Cerebellar cortex (tissue), 1 donor: ENCODE measurements at regions not wholly inside any gene's neighbourhood (a gene's known extent, or its start where the extent isn't known, plus 50 kb on each side); places are given as distances from the start of the nearest gene placed in this dataset.
A peak's percentile ranks its signal among the peaks of the same experiment; 100 is the strongest.

Source experiments
- DNase-seq: peaks from one replicate; pipeline ENCODE4 v3.0.0-alpha.2; 2015; ENCODE audit warnings: low spot score

GRCh38 chr4:81667539-81667938, 195.8 kb upstream of the RASGEF1B start:
- DNase-seq = no peak

GRCh38 chr4:81666491-81666890, 194.8 kb upstream of the RASGEF1B start:
- DNase-seq = peak; percentile 37

GRCh38 chr4:81665649-81666048, 193.9 kb upstream of the RASGEF1B start:
- DNase-seq = no peak

DNA sequence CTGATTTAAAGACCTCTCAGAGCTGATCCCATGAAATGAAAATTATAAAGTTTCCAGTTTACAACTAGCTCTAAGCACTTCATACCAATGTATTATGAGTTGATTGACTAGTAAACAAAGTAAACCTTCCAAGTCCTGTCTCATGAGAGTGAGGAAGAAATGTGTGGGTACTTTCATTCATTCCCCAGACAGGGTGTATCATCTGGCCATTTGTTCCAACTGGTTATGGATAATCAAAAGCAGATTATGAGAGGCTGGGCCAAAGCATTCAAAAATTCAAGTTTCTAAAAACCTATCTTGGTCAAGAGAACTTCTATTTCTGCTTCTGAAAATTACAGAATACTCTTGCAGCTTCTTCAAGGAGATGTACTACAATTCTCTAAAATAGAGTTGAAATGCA, 193.3 kb upstream of the RASGEF1B start:
- DNase-seq = no peak

DNA sequence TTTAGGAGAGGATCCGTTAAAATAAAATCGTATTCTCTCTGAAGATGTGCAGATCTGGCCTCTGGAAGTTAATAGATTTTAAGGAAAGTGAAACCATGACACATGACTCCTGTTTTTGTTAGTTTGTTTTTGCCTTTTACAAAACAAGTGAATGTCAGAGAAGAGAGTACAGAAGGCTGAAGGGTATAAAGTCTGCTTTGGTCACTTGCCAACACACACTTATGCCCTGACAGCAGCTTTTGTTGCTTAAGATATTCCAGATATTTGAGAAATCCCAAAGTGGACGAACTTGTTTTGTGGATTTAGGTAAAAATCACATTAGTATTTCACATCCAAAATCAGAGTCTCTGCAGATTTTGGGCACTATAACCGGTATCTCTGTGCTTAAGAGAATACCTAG, 192.4 kb upstream of the RASGEF1B start:
- no peak for DNase-seq

- no peak for DNase-seq
Observed at GRCh38 chr4:81663368-81663767, 191.7 kb upstream of the RASGEF1B start.

GRCh38 chr4:81659051-81659450, 187.3 kb upstream of the RASGEF1B start:
- no peak for DNase-seq

- no peak for DNase-seq
Observed at GRCh38 chr4:81652069-81652478, 180.4 kb upstream of the RASGEF1B start.

DNA sequence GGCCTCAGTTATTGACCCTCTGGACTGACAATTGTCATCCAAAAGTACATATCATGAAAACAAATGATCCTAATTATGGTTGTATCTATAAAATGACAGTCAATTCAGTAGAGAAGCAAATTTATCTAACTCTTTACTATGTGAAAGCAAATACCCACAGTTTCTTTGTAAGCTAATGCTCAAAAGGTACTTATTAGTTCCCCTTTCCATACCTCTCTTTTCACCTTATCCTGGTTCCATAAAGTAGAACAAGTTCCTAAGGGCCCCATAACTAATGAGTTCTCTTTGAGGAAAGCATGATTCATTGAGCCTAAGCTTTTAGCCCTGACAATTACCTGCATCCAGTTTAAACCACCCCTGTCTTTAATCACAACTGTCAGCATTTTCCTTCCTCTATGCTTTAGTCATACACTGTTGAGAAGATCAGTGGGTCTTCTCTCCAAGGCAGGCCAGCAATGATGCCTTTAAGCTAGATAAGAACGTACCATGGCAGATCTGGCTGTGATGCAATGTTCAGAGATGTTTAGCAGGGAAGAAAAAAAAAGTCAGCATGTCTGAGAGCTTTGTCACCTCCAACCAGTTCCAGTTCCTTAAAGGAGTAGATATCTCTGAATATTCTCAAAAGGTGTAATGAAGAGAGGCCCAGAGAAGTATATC, 179.7 kb upstream of the RASGEF1B start:
- DNase-seq = no peak

DNA sequence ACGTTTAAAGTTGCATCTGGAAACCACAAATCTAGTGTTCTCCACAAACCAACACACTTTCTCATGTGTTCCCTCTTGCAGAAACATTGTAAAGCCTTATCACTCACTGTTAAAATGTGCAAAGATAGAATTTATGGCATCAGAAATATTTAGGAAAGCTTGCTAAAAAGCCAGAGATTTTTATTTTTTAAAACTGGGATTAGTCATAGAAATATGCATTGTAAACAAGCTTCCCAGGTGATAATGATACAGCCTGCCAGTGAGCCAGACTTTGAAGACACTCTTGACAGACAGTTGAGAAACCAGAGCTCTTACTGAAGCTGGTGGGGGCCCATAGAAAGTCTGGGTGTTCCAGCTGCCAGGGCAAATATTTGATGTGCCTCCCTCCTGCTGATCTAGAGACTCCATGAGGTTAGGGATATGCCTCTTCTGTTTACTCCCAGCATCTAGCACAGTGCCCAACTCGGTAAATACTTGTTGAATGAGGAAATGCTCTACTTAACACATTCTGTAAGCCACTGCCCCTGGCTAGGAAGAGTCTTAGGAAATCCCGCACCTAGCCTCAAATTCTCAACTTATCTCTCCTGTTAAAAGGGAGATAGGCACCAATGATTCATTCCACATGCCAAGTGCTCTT, 179.0 kb upstream of the RASGEF1B start:
- no peak for DNase-seq

- DNase-seq = no peak
Observed at GRCh38 chr4:81648576-81649275, 177.0 kb upstream of the RASGEF1B start.

DNA sequence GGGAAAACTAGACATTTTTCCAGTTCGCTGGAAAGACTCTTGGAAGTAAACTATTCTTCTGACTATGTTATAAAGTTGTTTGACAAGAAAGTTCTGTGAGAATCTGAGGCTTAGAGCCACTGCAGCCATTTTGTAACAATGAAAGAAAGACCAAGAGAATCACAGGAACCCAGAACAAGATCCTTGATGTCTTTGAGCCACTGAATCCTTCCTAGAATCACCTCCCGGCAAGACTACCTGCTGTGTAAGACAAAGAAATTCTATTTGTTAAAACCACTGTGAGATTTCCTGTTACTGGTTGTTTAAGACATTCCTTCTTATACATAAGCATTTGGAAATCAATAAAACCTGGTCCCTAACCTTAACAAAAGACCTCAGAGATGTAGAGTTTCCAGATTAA, 175.7 kb upstream of the RASGEF1B start:
- no peak for DNase-seq

DNA sequence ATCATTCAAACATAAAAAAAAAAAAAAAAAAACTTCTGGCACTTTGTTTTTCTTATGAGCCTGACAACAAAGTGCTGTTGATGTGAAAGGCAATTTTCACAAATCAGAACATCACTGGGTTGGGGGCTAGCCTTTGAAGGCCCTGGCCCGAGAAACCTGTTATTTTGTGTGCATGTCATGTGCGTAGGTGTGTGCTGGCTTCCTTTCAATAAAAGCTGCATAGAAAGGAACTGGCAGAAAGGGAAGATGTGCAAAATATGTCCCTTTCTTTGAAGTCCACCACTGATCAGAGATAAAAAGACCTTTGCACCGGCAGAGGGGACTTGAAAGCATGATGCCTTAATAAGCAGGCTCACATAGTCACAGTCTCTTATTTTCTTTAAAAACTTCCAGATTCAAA, 170.8 kb upstream of the RASGEF1B start:
- no peak for DNase-seq

- DNase-seq = no peak
Observed at GRCh38 chr4:81639248-81639647, 167.5 kb upstream of the RASGEF1B start.

GRCh38 chr4:81638698-81639097, 167.0 kb upstream of the RASGEF1B start:
- DNase-seq = no peak

DNA sequence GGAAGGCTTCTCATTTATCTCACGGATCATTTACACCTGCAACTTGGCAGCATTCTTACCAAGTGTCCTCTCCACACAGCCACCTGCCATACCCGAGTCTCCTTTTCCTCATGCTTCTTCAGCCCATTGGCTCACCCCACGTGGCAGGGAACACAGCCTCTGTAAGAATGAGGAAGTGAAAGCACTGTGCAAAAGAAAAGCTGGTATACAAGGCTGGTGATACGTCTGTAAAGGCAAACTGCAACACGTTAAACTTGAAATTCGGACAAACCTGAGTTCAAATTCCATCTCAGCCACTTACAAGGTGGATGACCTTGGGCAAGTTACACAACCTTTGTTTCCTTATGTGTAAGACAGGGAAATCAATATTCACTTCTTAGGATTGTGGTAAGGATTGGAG, 164.0 kb upstream of the RASGEF1B start:
- no peak for DNase-seq

GRCh38 chr4:81634766-81635549, 163.3 kb upstream of the RASGEF1B start:
- DNase-seq = no peak

GRCh38 chr4:81634165-81634564, 162.5 kb upstream of the RASGEF1B start:
- DNase-seq = no peak

- no peak for DNase-seq
Observed at GRCh38 chr4:81632581-81633299, 161.0 kb upstream of the RASGEF1B start.

DNA sequence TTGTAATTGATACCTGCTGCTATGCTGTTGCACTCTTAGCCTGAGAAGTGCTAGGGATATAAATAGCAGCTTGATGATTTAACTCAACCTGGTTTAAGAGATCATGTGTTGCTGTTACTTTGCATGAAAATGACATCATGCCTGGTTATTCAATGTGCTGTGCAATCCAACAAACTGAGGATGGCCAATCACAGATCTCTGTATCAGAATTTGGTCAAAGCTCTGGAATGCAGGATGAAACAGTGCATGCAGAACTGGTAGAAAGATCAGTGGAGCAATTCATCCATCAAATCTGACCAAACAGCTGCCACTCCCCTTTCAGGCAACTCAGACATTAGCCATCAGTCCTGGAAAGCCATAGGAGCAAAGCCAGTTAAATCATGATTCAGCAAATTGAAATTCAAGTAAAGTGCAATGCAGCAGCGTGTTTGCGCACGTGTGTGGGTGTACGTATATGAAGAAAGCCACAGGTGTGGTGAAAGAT, 160.3 kb upstream of the RASGEF1B start:
- no peak for DNase-seq

GRCh38 chr4:81629366-81629765, 157.7 kb upstream of the RASGEF1B start:
- no peak for DNase-seq

DNA sequence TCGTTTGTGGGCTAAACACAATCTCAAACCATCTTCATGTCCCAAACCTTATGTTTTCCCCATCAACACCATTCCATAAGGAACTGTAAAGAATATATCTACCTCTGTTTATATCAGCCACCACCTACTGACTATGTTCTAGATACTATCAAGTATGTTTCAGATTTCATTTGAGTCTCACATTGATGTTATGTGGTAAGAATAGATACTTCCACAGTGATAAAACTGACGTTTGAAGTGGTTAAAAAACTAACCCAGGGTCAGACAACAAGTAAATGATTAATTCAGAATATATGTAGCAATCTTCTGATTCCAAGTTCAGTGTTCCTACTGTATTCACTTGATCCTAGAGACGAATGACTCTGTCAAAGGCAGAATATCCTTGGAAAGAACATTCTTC, 156.8 kb upstream of the RASGEF1B start:
- DNase-seq = no peak
